Activated CD4-positive, alpha-beta T cell treated with anti-CD3 and anti-CD28 coated beads, Interleukin-2, amount 50 U/mL, for 24 hours (primary cell): ENCODE measurements at regions not wholly inside any gene's neighbourhood (a gene's known extent, or its start where the extent isn't known, plus 50 kb on each side); places are given as distances from the start of the nearest gene placed in this dataset.
"Not testable (repeated sequence)": the region's sequence is repeated elsewhere in the genome, so short reads cannot be mapped to it uniquely, and the experiment has no call there.

Experiments used
- DNase-seq, 2 donors: peaks; one replicate each; pipeline ENCODE4 v3.0.0-alpha.2; 2020; ENCODE audit warnings: low read depth in 1 of 2, low spot score in 1 of 2

GRCh38 chr5:166073901-166074581 lies 2217.4 kb upstream of the WWC1 start:
- no peak for DNase-seq

DNA sequence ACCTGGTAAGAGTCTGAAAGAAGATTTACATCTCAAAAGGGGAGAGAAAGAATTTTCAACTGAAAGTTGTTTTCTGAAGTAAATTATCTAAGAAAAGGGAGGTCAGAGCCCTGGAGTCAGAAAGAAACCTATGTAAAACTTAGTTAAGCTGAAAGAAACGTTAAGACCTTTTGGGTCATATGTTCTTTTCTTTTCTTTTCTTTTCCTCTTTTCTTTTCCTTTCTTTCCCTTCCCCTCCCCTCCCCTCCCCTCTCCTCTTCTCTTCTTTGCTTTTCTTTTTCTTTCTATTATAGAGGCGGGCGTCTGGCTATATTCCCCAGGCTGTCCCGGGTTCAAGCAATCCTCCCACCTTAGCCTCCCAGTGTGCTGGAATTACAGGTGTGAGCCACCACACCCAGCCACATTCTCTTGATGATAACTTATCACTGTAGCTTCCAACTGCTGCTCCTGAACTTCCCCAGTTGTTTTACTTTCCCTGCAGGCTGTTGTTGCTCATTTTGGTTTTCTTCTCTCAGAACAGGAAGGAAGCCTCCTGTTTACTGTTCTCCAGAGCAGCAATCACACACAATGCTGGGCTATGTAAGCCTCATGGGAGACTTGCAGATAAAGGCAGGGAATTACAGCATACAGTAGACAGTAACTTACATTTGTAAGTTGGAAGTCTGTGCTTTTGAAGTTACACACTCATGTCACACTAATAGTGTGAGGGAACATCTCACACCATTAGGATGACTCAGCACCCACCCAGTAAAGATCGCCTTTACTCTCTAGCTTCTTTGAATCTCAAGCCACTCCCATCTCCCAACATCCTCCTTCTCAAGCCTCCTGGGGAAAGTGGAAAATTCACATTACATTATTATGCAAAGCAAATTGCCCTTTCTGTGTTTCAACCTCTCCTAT lies 2216.6 kb upstream of the WWC1 start:
- DNase-seq = no peak

DNA sequence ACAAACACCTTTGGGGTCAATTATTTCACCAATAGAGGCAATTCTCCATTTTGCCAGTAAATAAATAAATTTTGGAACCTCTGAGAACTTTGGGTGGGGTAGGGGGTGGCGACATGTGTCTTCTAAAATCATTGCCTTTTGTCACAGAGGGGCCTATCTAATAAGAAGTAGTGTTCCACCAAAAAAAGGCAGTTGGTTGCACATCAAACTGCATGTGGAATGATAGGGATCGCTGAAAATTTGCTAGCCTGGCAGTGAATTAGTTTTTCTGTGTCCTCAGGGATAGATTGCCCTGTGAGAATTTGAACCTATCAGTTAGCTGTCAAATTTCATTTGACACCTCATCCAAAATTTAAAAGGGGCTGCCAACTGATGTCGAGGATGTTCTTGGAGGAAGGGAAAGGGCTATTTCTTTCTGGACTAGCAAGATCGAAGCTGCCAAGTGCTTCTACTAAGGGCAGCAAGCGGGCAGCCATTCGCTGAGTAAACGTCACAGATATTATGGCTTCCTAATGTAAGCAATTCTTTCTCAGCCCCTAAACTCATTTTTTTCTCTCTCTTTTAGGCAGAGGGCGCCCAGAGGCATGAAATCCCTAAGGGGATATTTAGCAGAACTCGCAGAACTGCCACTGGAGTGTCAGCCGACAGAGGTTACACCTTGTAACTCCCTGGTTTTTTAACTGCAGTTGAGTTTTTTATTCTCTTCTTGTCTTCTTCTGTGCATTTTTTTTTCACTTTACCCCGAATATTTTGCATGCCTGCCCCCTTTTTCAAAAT lies 2208.1 kb upstream of the WWC1 start:
- DNase-seq = no peak

DNA sequence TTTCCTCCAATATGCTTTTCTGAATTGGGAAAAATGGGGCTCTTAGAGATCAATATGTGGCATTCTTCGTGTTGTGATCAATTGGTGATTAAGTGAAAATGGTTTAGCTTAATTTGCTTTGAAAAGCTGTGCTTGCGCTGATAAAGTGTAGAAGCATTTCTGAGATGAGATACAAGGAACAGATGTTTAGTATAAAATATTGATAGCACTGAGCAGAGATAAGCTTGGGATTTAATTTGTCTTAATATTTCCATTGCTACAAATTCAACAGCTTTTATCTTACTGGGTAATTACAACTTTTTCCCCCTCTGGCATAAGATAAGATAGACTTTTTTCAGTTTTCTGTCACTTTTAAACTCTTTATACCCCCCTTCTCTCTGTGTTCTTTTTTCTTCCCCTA lies 2204.9 kb upstream of the WWC1 start:
- no peak for DNase-seq

DNA sequence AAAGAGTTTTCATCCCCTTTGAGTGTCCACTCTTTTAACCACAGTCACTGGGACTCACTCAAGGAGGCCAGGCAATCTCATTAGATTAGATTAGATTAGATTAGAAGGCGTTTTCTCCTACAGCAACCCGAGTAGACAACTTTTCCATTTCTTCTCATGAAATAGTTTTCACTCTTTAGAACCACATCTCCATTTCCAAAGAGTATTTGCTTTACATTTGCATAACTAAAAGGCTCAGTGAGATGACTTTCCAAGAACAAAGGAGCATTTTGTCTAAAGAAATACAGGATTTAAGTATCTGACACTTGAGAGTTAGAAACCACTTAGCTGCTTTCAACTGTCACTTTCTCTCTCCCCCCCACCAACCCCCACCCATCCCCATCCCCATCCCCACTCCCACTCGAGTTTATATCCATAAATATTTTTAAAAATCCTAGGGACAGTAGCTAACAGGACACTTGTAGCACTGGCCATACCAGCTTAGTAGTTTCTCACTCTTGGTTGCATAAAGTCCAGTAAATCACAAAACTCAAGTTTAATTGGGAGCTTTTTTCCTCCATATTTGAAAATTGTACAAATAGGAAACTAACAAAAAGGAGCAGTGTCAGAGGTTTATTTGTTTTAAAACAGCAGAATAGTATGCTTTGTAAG lies 2202.9 kb upstream of the WWC1 start:
- DNase-seq = no peak

DNA sequence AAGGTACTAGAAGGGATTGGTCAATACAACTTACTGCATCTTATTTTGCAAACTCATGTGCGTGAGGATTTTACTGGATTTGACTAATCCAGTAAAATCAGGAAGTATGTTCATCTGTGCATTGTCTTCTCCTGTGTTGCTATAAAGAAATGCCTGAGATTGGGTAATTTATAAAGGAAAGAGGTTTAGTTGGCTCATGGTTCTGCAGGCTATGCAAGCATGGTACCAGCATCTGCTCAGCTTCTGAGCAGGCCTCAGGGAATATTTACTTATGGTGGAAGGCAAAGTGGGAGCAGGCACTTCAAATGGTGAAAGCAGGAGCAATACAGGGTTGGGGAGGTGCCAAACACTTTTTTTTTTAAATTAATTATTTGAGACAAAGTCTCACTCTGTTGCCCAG lies 2199.5 kb upstream of the WWC1 start:
- DNase-seq = no peak

DNA sequence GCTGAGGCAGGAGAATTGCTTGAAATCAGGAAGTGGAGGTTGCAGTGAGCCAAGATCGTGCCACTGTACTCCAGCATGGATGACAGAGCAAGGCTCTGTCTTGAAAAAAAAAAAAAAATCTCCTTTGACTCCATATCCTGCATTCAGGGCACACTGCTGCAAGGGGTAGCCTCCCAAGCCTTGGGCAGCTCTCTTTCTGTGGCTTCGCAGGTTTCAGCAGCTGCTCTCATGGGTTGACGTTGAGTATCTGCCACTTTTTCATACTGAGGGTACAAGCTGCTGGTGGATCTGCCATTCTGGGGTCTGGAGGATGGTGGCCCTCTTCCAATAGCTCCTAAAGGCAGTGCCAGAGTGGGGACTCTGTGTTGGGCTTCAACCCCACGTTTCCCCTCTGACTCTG lies 2198.1 kb upstream of the WWC1 start:
- DNase-seq = no peak

DNA sequence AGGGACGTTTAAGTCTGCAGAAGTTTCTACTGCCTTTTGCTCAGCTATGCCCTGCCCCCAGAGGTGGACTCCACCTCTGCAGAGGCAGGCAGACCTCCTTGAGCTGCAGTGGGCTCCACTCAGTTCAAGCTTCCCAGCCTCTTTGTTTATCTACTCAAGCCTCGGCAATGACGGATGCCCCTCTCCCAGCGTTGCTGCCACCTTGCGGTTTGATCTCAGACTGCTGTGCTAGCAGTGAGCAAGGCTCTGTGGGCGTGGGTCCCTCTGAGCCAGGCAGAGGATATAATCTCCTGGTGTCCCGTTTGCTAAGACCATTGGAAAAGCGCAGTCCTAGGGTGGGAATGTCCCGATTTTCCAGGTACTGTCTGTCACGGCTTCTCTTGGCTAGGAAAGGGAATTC lies 2188.5 kb upstream of the WWC1 start:
- no peak for DNase-seq

DNA sequence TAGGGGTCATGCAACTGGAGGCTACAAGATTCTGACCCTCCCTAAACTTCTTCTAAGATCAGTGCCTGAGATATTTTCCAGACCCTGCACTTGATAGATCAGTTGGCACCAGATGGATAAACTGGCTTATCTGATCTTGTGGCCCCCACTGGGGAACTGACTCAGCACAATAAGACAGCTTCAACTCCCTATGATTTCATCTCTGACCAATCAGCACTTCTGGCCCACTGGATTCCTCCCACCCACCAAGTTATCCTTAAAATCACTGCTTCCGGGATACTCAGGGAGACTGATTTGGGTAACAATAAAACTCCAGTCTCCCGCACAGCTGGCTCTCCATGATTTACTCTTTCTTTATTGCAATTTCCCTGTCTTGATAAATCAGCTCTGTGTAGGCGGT lies 2180.4 kb upstream of the WWC1 start:
- DNase-seq = no peak

- DNase-seq = no peak
Measured at GRCh38 chr5:166117072-166118066, 2174.1 kb upstream of the WWC1 start.

GRCh38 chr5:166119506-166119905 lies 2171.9 kb upstream of the WWC1 start:
- no peak for DNase-seq

DNA sequence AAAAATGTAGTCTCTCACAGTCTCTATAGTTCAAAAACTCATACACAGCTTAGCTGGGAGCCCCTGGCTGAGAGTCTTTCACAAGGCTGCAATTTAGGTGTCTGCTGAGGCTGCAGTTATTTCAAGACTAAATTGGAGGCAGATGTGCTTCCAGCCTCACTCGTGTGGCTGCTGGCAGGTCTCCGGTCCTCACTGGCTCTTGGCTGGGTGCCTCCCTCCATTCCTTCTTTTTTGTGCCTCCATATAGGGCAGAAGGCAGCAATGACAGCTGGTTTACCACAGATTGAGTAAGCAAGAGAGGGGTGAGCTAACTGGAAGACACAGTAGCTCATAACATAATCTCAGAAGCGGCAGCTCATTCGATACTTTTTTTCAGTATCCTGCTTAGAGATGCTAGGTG lies 2167.7 kb upstream of the WWC1 start:
- DNase-seq = no peak

- DNase-seq = no peak
Measured at GRCh38 chr5:166127766-166128570, 2163.5 kb upstream of the WWC1 start.

DNA sequence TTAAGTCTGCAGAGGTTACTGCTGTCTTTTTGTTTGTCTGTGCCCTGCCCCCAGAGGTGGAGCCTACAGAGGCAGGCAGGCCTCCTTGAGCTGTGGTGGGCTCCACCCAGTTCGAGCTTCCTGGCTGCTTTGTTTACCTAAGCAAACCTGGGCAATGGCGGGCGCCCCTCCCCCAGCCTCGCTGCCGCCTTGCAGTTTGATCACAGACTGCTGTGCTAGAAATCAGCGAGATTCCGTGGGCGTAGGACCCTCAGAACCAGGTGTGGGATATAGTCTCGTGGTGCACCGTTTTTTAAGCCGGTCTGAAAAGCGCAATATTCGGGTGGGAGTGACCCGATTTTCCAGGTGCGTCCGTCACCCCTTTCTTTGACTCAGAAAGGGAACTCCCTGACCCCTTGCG lies 2146.3 kb upstream of the WWC1 start:
- DNase-seq = not testable (repeated sequence)

DNA sequence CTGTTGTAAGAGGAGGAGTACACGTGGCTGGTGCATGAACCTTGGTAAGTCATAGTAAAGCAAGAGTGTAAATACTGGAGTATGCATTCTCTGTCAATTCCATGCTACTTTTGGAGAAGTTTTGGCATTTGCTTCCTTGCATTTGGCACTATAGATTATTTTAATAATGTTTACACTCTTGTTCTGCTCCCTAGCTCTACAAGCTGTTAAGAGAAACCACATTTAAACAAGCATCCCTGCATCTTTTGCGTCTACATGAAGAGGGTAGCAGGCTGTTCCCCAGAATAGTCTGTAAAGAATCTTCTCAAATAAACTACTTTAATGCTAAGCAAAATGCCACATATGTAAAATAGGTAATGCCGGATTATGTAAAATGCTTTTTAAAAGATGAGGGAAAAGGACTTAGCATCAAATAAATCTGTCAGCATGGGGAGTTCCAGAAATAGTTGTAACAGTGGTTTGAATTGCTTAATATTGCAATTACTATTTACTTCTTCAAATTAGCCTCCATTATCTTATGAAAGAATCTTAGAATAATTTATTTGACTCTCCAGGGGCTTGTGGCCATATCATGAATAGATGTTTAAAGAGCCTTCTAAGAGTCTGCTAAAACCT lies 2127.3 kb upstream of the WWC1 start:
- no peak for DNase-seq

GRCh38 chr5:166165596-166165995 lies 2125.8 kb upstream of the WWC1 start:
- DNase-seq = no peak

GRCh38 chr5:166166071-166166470 lies 2125.4 kb upstream of the WWC1 start:
- DNase-seq = no peak

GRCh38 chr5:166172597-166172996 lies 2118.8 kb upstream of the WWC1 start:
- DNase-seq = no peak
